Keratinocyte (primary cell): ENCODE measurements at regions not wholly inside any gene's neighbourhood (a gene's known extent, or its start where the extent isn't known, plus 50 kb on each side); places are given as distances from the start of the nearest gene placed in this dataset.

Experiments
- CTCF ChIP-seq, 3 experiments: IDR thresholded peaks in 1 of 3; conservative IDR thresholded peaks in 1 of 3; optimal IDR thresholded peaks in 1 of 3; 2 replicates in 2 of 3; 3 replicates in 1 of 3; pipeline versions ENCODE3 to v1.5.1; 2011; ENCODE audit warnings: low read length in 3 of 3, mild to moderate bottlenecking in 3 of 3, moderate library complexity in 2 of 3, control low read depth in 1 of 3, inconsistent platforms in 1 of 3; ENCODE audit not compliant: insufficient read depth in 2 of 3; ENCODE audit errors: extremely low read depth in 1 of 3
- EZH2 ChIP-seq: IDR thresholded peaks from one replicate; pipeline ENCODE4 v1.6.1; 2012; ENCODE audit warnings: inconsistent platforms, mild to moderate bottlenecking, low read length, moderate library complexity

GRCh38 chr15:38665586-38666305 lies 101.1 kb upstream of the RASGRP1 start:
- TF ChIP-seq CTCF (optimal IDR thresholded peaks at IDR 0.05 in 1 of 3, IDR thresholded peaks at IDR 0.05 in 1 of 3, conservative IDR thresholded peaks at IDR 0.05 in 1 of 3; ENCODE audit: extremely low read depth in 1 of 3, insufficient read depth in 2 of 3, low read length in 3 of 3) (no peak), EZH2 (no peak)
